HUES64 (cell line): ENCODE measurements at regions not wholly inside any gene's neighbourhood (a gene's known extent, or its start where the extent isn't known, plus 50 kb on each side); places are given as distances from the start of the nearest gene placed in this dataset.

Experiments
- H3K27ac ChIP-seq: 2 replicates; pipeline ENCODE4 v1.7.0; 2013; ENCODE audit warnings: low read depth, low read length, inconsistent platforms
- H3K27me3 ChIP-seq: 2 replicates; pipeline ENCODE4 v1.6.1; 2013; ENCODE audit warnings: mild to moderate bottlenecking, low read length; ENCODE audit not compliant: insufficient read depth
- H3K36me3 ChIP-seq: 2 replicates; pipeline ENCODE4 v1.6.1; 2013; ENCODE audit warnings: mild to moderate bottlenecking, low read length; ENCODE audit not compliant: insufficient read depth
- H3K4me1 ChIP-seq: 2 replicates; pipeline ENCODE4 v1.6.1; 2013; ENCODE audit warnings: mild to moderate bottlenecking, low read length, moderate library complexity; ENCODE audit not compliant: insufficient read depth
- H3K4me3 ChIP-seq: 2 replicates; pipeline ENCODE4 v1.5.1; 2013; ENCODE audit warnings: mild to moderate bottlenecking, low read length, moderate library complexity
- H3K9ac ChIP-seq: 2 replicates; pipeline ENCODE4 v1.6.1; 2013; ENCODE audit warnings: mild to moderate bottlenecking, low read depth, low read length
- H3K9me3 ChIP-seq: 2 replicates; pipeline ENCODE4 v1.6.1; 2013; ENCODE audit warnings: low read depth, low read length; ENCODE audit not compliant: insufficient read depth
- WGBS: fragments of 150-250, 120-280 bp; methylation state at CpG from one replicate; pipeline ENCODE4 v1.1.7; 2013; ENCODE audit warnings: missing lambda C conversion rate; 5-methylcytosine and 5-hydroxymethylcytosine counted together

GRCh38 chr4:125836597-125837195, 521.9 kb downstream of the FAT4 start:
- Histone ChIP-seq H3K4me1 (no peaks in the 10 kb centered on the region), H3K27ac (no peak overlapping the region), H3K9ac (no peak overlapping the region), H3K36me3 (no peaks in the 10 kb centered on the region), H3K9me3 (no peaks in the 10 kb centered on the region), H3K4me3 (no peak overlapping the region), H3K27me3 (no peaks in the 10 kb centered on the region)
- WGBS, result 98% methylated on average over 3 of the region's 4 CpGs

- Histone ChIP-seq H3K4me1 (no peaks in the 10 kb centered on the region), H3K27me3 (no peaks in the 10 kb centered on the region), H3K4me3 (no peak overlapping the region), H3K9me3 (no peaks in the 10 kb centered on the region), H3K9ac (no peak overlapping the region), H3K27ac (no peak overlapping the region), H3K36me3 (no peaks in the 10 kb centered on the region)
- WGBS, result 94% methylated on average over 3 of the region's 3 CpGs
These were observed 522.9 kb downstream of the FAT4 start for GRCh38 chr4:125837493-125838201.

- Histone ChIP-seq H3K36me3 (no peaks in the 10 kb centered on the region), H3K9me3 (no peaks in the 10 kb centered on the region), H3K4me1 (no peaks in the 10 kb centered on the region), H3K4me3 (no peak overlapping the region), H3K9ac (no peak overlapping the region), H3K27ac (no peak overlapping the region), H3K27me3 (no peaks in the 10 kb centered on the region)
- WGBS, result 95% methylated on average over 4 of the region's 6 CpGs
These were observed 523.4 kb downstream of the FAT4 start for GRCh38 chr4:125838202-125838601.

- H3K27me3 ChIP-seq, result no peaks in the 10 kb centered on the region
These were observed 524.2 kb downstream of the FAT4 start for GRCh38 chr4:125838924-125839323.

GRCh38 chr4:125843947-125844346, 529.2 kb downstream of the FAT4 start:
- Histone ChIP-seq H3K36me3 (no peaks in the 10 kb centered on the region), H3K27ac (no peak overlapping the region), H3K4me1 (no peaks in the 10 kb centered on the region), H3K9ac (no peak overlapping the region), H3K9me3 (no peaks in the 10 kb centered on the region), H3K4me3 (no peak overlapping the region), H3K27me3 (no peaks in the 10 kb centered on the region)

More at GRCh38 chr4:125838924-125839323, 524.2 kb downstream of the FAT4 start:
- no peaks in the 10 kb centered on the region for H3K4me1 ChIP-seq
- no peaks in the 10 kb centered on the region for H3K36me3 ChIP-seq
- no peak overlapping the region for H3K27ac ChIP-seq
- H3K9ac ChIP-seq, result no peak overlapping the region
- no peak overlapping the region for H3K4me3 ChIP-seq
- no peaks in the 10 kb centered on the region for H3K9me3 ChIP-seq

- Histone ChIP-seq H3K4me3 (no peak overlapping the region), H3K27me3 (no peaks in the 10 kb centered on the region), H3K4me1 (no peaks in the 10 kb centered on the region), H3K36me3 (no peaks in the 10 kb centered on the region), H3K27ac (no peak overlapping the region), H3K9me3 (no peaks in the 10 kb centered on the region), H3K9ac (no peak overlapping the region)
- 93% methylated on average over 3 of the region's 3 CpGs for WGBS
These were observed 532.8 kb downstream of the FAT4 start for GRCh38 chr4:125847518-125847917.

- H3K27me3 ChIP-seq, result no peaks in the 10 kb centered on the region
- no peaks in the 10 kb centered on the region for H3K4me1 ChIP-seq
- no peaks in the 10 kb centered on the region for H3K36me3 ChIP-seq
- H3K9ac ChIP-seq, result no peak overlapping the region
- H3K9me3 ChIP-seq, result no peaks in the 10 kb centered on the region
- H3K4me3 ChIP-seq, result no peak overlapping the region
- no peak overlapping the region for H3K27ac ChIP-seq
These were observed 535.1 kb downstream of the FAT4 start for GRCh38 chr4:125849869-125850268.

- H3K4me1 ChIP-seq, result no peaks in the 10 kb centered on the region
- H3K27ac ChIP-seq, result no peak overlapping the region
- no peaks in the 10 kb centered on the region for H3K36me3 ChIP-seq
- WGBS, result 93% methylated on average over 3 of the region's 4 CpGs
- H3K9ac ChIP-seq, result no peak overlapping the region
- no peaks in the 10 kb centered on the region for H3K27me3 ChIP-seq
- no peak overlapping the region for H3K4me3 ChIP-seq
- H3K9me3 ChIP-seq, result no peaks in the 10 kb centered on the region
These were observed 577.0 kb downstream of the FAT4 start for GRCh38 chr4:125891597-125892258.

- Histone ChIP-seq H3K9me3 (no peaks in the 10 kb centered on the region), H3K4me1 (no peaks in the 10 kb centered on the region), H3K36me3 (no peaks in the 10 kb centered on the region), H3K4me3 (no peak overlapping the region), H3K27me3 (no peaks in the 10 kb centered on the region), H3K27ac (no peak overlapping the region), H3K9ac (no peak overlapping the region)
- 93% methylated on average over 1 of the region's 1 CpG for WGBS
These were observed 590.0 kb downstream of the FAT4 start for GRCh38 chr4:125904802-125905201.

GRCh38 chr4:125911058-125911457, 596.3 kb downstream of the FAT4 start:
- no peak overlapping the region for H3K9ac ChIP-seq
- no peaks in the 10 kb centered on the region for H3K27me3 ChIP-seq
- H3K36me3 ChIP-seq, result no peaks in the 10 kb centered on the region
- WGBS, result 100% methylated on average over 2 of the region's 2 CpGs
- no peaks in the 10 kb centered on the region for H3K4me1 ChIP-seq
- no peak overlapping the region for H3K4me3 ChIP-seq
- H3K27ac ChIP-seq, result peak overlapping the region; percentile 57; the same call in 1 of the 2 replicates
- H3K9me3 ChIP-seq, result 0 out of 2 replicates have a peak, but pooled peaks cover 9% of the 10 kb centered on the region

GRCh38 chr4:125911481-125911880, 596.7 kb downstream of the FAT4 start:
- Histone ChIP-seq H3K9ac (no peak overlapping the region), H3K27me3 (no peaks in the 10 kb centered on the region), H3K4me1 (no peaks in the 10 kb centered on the region), H3K27ac (peak overlapping the region; percentile 57; the same call in 1 of the 2 replicates), H3K9me3 (0 out of 2 replicates have a peak, but pooled peaks cover 9% of the 10 kb centered on the region), H3K36me3 (no peaks in the 10 kb centered on the region), H3K4me3 (no peak overlapping the region)
